ENCODE measurements at regions not wholly inside any gene's neighbourhood (a gene's known extent, or its start where the extent isn't known, plus 50 kb on each side); places are given as distances from the start of the nearest gene placed in this dataset.

DNA sequence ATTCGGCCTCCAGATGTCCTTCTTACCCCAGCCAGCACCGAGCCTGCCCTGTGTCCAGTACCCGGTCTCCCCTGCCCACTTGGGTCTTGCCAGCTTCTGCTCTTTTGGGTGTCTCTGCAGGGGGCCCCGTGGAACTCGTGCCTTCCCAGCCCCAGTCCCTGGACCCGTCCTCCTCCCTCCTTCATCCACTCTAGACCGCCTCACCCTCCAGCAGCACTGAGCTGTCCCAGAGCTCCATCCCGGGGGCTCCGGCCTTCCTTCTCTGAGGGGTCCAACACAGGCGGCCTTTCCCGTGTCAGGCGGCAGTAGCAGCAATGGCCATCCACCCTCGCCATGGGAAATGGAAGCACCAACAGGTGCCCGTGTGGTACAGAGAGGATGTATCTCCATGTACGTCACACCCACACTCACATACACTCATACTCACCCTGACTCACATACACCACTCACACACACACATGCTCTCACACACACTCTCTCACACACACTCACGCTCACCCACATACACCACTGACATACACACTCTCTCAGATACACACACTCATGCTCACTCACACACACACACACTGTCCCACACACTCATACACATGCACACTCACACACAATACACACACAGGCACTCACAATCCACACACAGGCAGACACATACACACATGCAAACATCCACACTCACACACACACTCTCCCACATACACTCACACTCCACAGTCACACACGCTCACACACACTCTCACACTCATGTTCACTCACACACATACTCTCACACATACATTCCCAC is 827.5 kb upstream of the SALL3 start (continued):
- TF ChIP-seq, protein P1, sequence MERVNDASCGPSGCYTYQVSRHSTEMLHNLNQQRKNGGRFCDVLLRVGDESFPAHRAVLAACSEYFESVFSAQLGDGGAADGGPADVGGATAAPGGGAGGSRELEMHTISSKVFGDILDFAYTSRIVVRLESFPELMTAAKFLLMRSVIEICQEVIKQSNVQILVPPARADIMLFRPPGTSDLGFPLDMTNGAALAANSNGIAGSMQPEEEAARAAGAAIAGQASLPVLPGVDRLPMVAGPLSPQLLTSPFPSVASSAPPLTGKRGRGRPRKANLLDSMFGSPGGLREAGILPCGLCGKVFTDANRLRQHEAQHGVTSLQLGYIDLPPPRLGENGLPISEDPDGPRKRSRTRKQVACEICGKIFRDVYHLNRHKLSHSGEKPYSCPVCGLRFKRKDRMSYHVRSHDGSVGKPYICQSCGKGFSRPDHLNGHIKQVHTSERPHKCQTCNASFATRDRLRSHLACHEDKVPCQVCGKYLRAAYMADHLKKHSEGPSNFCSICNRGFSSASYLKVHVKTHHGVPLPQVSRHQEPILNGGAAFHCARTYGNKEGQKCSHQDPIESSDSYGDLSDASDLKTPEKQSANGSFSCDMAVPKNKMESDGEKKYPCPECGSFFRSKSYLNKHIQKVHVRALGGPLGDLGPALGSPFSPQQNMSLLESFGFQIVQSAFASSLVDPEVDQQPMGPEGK (CRISPR knock-in tag; IDR thresholded peaks at IDR 0.05; ENCODE audit: borderline replicate concordance) = no peak
- no peak for TF ChIP-seq ARNTL (CRISPR knock-in tag; IDR thresholded peaks at IDR 0.05; ENCODE audit: borderline replicate concordance, low read depth)
- no peak for TF ChIP-seq BACH2 (CRISPR knock-in tag; IDR thresholded peaks at IDR 0.05; ENCODE audit: borderline replicate concordance)
- TF ChIP-seq ZNF8 (CRISPR knock-in tag; IDR thresholded peaks at IDR 0.05) = no peak
- TF ChIP-seq, protein P2, sequence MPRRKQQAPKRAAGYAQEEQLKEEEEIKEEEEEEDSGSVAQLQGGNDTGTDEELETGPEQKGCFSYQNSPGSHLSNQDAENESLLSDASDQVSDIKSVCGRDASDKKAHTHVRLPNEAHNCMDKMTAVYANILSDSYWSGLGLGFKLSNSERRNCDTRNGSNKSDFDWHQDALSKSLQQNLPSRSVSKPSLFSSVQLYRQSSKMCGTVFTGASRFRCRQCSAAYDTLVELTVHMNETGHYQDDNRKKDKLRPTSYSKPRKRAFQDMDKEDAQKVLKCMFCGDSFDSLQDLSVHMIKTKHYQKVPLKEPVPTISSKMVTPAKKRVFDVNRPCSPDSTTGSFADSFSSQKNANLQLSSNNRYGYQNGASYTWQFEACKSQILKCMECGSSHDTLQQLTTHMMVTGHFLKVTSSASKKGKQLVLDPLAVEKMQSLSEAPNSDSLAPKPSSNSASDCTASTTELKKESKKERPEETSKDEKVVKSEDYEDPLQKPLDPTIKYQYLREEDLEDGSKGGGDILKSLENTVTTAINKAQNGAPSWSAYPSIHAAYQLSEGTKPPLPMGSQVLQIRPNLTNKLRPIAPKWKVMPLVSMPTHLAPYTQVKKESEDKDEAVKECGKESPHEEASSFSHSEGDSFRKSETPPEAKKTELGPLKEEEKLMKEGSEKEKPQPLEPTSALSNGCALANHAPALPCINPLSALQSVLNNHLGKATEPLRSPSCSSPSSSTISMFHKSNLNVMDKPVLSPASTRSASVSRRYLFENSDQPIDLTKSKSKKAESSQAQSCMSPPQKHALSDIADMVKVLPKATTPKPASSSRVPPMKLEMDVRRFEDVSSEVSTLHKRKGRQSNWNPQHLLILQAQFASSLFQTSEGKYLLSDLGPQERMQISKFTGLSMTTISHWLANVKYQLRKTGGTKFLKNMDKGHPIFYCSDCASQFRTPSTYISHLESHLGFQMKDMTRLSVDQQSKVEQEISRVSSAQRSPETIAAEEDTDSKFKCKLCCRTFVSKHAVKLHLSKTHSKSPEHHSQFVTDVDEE (CRISPR knock-in tag; IDR thresholded peaks at IDR 0.05) = no peak
- TF ChIP-seq OSR1 (CRISPR knock-in tag; IDR thresholded peaks at IDR 0.05) = no peak
- TF ChIP-seq TOX (CRISPR knock-in tag; IDR thresholded peaks at IDR 0.05; ENCODE audit: borderline replicate concordance) = no peak
- TF ChIP-seq PPARA (CRISPR knock-in tag; IDR thresholded peaks at IDR 0.05; ENCODE audit: borderline replicate concordance) = no peak
- no peak for TF ChIP-seq ZC3H10 (CRISPR knock-in tag; IDR thresholded peaks at IDR 0.05)

DNA sequence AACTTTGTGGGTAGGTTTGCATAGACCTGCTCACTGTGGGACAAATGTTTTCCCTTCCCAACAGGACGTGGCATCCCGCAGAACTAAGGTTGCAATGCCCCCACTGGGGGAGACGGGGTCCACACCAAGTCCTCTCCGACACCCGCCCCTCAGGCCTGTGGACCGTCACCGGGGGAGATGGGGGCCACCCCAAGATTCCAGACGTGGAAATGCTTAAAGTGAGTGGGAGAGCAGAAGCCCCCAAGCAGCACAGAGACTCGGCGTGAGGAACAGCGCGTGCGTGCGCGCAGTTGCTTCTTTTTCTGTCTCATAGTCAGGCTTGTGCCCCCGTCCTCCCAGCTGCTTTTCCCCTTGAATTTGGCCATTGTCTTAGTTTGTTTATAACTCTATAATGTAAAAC is 826.3 kb upstream of the SALL3 start:
- TF ChIP-seq ZNF70 (CRISPR knock-in tag; IDR thresholded peaks at IDR 0.05) (no peak), ZFP30 (CRISPR knock-in tag; IDR thresholded peaks at IDR 0.05) (no peak), TCF4 (CRISPR knock-in tag; IDR thresholded peaks at IDR 0.05; ENCODE audit: borderline replicate concordance) (no peak), RARB (CRISPR knock-in tag; IDR thresholded peaks at IDR 0.05) (no peak), ARNTL (CRISPR knock-in tag; IDR thresholded peaks at IDR 0.05; ENCODE audit: borderline replicate concordance, low read depth) (no peak)
- TF ChIP-seq, protein P1 (CRISPR knock-in tag; IDR thresholded peaks at IDR 0.05; ENCODE audit: borderline replicate concordance) = no peak

DNA sequence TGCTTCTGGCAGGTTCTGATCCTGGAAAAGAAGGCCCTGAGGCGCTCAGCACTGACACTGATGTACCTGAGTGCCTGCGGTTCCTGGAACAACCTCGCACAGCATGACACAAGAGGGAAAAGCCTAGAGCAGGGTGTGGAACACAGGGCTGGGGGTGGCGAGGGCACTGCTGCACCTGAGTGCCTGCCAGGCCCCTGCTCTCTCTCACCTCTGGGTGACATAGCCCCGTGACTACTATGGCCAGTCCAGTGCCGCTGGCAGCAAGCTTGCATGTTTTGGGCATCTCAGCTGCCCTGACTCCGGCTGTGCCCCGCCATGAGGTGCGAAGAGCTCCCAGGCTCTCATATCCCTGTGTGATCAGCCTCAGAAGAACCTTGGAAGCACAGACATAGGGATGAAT is 825.2 kb upstream of the SALL3 start:
- TF ChIP-seq ZNF70 (CRISPR knock-in tag; IDR thresholded peaks at IDR 0.05) (no peak), ARNTL (CRISPR knock-in tag; IDR thresholded peaks at IDR 0.05; ENCODE audit: borderline replicate concordance, low read depth) (no peak), BACH2 (CRISPR knock-in tag; IDR thresholded peaks at IDR 0.05; ENCODE audit: borderline replicate concordance) (no peak), TCF4 (CRISPR knock-in tag; IDR thresholded peaks at IDR 0.05; ENCODE audit: borderline replicate concordance) (no peak), ESRRG (CRISPR knock-in tag; IDR thresholded peaks at IDR 0.05) (no peak), TOX (CRISPR knock-in tag; IDR thresholded peaks at IDR 0.05; ENCODE audit: borderline replicate concordance) (no peak), ZFP30 (CRISPR knock-in tag; IDR thresholded peaks at IDR 0.05) (no peak), RARB (CRISPR knock-in tag; IDR thresholded peaks at IDR 0.05) (no peak), ZNF565 (CRISPR knock-in tag; conservative IDR thresholded peaks at IDR 0.05; ENCODE audit: low read depth) (no peak), PPARA (CRISPR knock-in tag; IDR thresholded peaks at IDR 0.05; ENCODE audit: borderline replicate concordance) (no peak), ZFP3 (CRISPR knock-in tag; IDR thresholded peaks at IDR 0.05) (no peak)
- TF ChIP-seq, protein P3, sequence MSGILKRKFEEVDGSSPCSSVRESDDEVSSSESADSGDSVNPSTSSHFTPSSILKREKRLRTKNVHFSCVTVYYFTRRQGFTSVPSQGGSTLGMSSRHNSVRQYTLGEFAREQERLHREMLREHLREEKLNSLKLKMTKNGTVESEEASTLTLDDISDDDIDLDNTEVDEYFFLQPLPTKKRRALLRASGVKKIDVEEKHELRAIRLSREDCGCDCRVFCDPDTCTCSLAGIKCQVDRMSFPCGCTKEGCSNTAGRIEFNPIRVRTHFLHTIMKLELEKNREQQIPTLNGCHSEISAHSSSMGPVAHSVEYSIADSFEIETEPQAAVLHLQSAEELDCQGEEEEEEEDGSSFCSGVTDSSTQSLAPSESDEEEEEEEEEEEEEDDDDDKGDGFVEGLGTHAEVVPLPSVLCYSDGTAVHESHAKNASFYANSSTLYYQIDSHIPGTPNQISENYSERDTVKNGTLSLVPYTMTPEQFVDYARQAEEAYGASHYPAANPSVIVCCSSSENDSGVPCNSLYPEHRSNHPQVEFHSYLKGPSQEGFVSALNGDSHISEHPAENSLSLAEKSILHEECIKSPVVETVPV (CRISPR knock-in tag; IDR thresholded peaks at IDR 0.05) = no peak
- TF ChIP-seq, protein P4, sequence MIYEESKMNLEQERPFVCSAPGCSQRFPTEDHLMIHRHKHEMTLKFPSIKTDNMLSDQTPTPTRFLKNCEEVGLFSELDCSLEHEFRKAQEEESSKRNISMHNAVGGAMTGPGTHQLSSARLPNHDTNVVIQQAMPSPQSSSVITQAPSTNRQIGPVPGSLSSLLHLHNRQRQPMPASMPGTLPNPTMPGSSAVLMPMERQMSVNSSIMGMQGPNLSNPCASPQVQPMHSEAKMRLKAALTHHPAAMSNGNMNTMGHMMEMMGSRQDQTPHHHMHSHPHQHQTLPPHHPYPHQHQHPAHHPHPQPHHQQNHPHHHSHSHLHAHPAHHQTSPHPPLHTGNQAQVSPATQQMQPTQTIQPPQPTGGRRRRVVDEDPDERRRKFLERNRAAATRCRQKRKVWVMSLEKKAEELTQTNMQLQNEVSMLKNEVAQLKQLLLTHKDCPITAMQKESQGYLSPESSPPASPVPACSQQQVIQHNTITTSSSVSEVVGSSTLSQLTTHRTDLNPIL (CRISPR knock-in tag; IDR thresholded peaks at IDR 0.05; ENCODE audit: low read depth) = no peak
- TF ChIP-seq, protein P2 (CRISPR knock-in tag; IDR thresholded peaks at IDR 0.05) = no peak
- TF ChIP-seq, protein P5, sequence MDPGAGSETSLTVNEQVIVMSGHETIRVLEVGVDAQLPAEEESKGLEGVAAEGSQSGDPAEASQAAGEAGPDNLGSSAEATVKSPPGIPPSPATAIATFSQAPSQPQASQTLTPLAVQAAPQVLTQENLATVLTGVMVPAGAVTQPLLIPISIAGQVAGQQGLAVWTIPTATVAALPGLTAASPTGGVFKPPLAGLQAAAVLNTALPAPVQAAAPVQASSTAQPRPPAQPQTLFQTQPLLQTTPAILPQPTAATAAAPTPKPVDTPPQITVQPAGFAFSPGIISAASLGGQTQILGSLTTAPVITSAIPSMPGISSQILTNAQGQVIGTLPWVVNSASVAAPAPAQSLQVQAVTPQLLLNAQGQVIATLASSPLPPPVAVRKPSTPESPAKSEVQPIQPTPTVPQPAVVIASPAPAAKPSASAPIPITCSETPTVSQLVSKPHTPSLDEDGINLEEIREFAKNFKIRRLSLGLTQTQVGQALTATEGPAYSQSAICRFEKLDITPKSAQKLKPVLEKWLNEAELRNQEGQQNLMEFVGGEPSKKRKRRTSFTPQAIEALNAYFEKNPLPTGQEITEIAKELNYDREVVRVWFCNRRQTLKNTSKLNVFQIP (CRISPR knock-in tag; IDR thresholded peaks at IDR 0.05; ENCODE audit: borderline replicate concordance, low read depth) = no peak
- no peak for ATAC-seq

More for the DNA sequence above, 826.3 kb upstream of the SALL3 start:
- no peak for ATAC-seq
